DMS53 treated with DMSO at 0.1 percent for 48 hours (cell line): ENCODE measurements at regions not wholly inside any gene's neighbourhood (a gene's known extent, or its start where the extent isn't known, plus 50 kb on each side); places are given as distances from the start of the nearest gene placed in this dataset.

Source experiments
- DNase-seq: peaks from one replicate; lab custom pipeline; 2025; ENCODE audit not compliant: unreplicated experiment; lab: John Stamatoyannopoulos, UW

DNA sequence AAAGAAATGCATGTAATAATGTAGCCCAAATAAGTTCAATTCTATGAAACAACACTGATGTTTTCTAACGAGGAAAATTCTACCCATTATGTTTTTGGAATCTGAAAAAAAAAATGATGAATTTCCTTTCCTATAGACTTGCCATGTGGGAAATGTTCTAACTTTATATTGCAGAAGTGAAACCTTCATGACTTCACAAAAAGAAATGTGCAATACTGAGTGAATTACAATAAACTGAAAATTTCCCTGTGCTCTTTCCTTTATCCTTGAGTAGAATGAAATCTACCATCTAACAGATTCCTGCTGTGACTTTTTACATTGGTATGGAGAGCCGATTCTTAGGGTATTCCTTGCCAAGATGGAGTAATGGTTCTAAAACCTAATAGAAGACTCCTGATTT is 1622.5 kb downstream of the MAT2B start:
- no peak for DNase-seq

DNA sequence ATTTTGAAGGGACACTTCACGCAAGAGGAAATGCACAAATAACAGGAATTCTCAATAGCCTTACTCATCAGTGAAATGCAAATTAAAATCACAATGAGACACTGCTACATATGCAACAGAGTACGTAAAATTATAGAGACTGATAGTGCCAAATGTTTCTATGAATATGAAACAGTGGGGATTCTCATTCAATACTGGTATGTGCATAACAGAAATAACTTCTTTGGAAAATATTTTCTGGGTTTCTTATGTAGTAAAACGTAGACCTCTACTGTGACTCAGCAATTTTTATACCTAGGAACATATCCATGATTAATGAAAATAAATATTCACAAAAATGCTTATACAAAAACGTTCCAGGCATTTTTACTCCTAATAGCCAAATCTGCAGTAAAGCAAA is 1625.2 kb downstream of the MAT2B start:
- DNase-seq, result no peak

DNA sequence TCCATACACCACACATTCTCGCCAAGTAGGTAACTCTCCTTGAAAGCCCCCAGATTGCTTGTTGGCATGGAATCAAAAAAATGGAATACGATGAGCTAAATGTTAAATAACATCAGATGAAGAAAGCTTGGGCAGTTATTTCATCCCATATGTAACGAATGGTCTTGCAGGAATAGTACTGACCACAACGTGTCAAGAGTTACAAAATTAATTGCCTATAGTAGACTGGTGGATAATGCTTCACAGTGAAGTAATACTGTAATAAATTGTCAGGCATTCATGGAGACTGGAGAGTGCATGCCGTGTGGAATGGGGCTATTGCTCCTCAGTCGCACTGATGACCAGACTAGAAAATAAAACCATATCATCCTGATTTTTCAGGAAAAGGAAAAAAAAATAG is 1628.7 kb downstream of the MAT2B start:
- DNase-seq, result no peak

DNA sequence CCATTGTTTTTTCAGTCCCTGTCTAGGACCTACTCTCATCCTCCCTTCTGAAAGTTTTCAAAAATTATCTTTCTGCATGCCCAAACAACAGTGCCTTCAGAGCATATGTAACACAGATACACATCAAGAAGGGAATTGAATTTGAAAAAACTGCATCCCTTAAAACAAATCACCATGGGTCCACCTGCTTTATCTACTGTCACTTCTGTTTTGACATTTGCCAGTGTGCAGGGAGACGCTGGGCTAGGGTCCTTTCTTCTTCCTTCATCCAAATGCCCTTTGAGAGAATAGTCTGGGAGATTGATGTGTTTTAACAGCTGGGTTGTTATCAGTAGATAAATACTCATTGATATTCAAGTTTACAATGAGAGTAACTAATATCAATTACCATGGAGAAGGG is 1630.1 kb downstream of the MAT2B start:
- no peak for DNase-seq

DNA sequence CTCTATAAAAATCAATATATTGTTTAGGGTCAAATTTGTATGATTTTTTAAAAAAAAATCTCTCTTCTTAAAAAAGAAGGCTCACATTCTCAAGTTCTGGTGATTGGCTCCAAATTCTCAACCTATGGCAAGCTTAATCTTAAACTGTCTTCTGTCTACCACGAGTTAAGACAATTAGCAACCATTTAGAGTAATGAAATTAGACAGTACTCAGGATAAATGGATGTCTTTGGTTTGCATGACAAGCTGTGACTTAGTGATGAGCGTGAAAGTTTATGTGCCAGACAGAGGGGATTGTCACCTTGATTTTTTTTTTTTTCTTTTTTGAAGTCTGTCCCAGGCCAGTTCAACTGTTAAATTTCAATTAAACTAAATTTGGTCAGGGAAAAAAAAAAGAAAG is 1632.3 kb downstream of the MAT2B start:
- DNase-seq, result no peak

DNA sequence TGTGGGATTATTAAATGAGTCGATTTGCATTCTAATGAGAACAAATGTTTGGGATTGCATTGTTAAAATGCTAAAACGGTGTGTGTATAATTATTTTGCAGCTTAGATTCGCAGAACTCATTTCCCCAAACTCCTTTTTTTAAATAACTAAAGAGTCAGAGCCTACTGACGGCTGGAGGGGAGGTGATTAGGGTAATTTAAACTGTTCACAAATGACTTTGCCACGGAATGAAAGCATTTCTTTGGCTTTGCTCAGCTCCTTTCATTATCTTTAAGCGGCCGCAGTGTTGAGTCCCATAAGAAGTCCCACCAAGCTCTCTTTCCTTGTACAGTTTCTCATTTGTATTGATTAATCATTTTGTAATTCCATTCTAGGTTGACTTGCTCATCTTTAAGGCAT is 1632.8 kb downstream of the MAT2B start:
- no peak for DNase-seq

DNA sequence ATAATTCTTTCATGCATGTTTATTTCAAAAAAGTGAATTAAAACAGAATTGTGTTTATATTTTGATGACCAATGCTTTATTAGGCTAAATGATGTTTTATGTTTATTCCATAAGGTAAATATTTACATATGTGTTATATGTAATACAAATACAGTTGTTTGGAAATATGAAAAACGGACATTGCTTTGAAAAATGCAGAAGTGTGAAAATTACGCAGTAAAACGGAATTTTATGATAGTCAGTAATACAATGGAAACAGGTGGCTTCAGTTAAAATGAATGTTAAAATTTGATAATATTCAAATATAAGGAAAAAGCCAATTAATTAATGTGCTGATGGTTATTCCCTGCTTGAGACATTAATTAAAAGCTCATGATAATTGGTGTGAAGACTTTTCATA is 1633.8 kb downstream of the MAT2B start:
- no peak for DNase-seq

DNA sequence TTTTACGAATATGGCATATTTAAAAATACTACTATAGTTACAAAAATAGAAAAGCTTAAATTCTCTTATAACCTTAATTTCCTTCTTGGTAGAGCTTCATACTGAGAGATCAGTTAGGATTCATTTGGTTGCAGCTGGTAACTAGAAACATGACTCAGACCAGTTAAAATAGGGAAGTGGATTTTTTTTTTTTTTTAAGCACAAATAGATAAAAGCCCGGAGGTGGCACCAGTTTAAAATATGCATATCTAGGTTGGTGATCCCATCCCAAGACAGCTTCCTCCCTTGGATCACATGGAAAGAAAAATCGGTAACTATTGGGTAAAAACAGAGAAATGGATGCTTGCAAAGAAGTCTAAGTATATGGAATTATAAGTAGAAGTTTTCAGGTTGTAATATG is 1634.3 kb downstream of the MAT2B start:
- DNase-seq, result no peak

DNA sequence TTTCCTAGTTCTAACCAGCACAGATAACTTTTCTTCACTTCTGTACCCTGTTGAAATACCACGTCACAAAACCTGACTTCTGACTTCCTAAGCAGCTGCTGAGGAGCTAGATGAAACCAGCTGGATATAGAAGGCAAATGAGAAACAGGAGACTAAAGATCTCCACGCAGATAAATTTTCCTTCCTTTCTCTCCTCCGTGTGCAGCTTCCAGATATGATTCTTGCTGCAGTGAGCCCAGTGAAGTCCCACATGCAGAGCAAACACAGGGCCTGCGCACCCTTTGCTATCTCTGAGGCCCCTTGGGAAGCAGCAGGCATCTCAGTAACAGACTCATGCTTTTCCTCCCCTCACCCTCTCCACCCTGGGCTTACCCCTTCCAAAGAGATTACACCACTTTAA is 1638.3 kb downstream of the MAT2B start:
- DNase-seq, result no peak

DNA sequence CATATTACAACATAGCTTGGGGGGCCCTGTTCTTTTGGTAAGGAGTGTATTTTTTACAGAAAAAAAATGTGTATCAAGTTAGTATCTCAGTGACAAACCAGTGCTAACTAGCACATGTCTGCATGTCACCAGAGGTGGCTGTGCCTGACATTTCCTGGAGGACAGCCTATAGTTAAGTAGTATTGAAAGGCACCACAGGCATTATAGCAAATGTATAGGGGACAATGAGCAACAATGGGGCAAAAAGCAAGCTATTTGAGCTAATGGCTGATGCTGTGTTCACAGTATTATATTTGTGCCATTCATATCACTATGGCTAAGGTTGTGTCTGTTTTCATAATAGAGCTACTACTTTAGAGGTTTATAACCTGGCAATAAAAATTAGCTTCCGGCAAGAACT is 1644.0 kb downstream of the MAT2B start:
- no peak for DNase-seq

DNA sequence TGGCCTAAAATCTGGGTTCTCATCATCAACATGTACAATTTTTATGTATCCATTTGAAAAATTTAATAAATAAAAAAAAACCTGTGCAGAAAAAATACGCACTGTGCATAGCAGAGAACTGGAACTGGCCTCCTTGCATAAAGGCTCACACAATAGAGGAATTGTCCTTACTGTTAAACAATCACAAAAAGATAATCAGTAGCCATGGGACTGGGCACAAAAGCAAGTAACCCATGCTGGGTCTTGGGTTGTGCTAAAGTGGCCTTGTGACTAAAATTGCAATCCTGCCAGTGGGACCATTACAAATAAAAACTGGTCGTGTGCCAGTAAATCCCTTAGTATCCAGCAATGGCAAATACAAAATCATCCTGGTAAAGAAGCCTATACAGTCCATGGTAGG is 1646.6 kb downstream of the MAT2B start:
- no peak for DNase-seq

DNA sequence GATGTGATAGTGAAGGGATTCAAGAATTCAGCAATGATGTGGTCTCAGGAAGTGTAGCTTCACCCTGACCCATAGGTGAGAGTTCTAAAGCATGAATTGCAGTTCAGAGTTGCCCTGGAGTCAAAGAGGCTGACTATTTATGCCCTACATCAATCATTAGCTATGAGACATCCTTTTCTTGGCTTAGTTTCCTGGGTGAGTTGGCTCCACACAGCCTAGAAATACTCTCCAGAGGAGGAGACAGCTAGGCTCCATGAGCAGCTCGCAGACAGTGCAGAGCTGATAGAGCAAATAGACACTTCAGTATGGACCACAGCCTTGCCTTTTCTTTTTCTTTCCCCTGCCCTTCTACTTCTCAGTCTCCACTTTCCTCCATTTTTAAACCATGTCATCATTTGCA is 1651.8 kb downstream of the MAT2B start:
- no peak for DNase-seq

DNA sequence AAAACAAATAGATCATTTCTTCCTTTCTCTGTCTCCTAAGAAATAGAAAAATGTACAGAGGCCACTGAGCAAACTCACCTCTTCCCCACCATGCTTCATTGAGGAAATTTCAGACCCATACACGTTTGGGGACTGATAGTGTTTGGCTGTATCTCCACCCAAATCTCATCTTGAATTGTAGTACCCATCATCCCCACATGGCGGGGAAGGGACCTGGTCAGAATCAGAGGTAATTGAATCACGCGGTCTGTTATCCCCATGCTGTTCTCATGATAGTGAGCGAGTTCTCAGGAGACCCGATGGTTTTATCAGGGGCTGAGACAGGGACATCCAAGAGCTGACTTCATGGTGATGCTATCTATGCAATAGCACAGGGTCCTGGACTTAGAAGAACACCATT is 1655.8 kb downstream of the MAT2B start:
- DNase-seq, result no peak

DNA sequence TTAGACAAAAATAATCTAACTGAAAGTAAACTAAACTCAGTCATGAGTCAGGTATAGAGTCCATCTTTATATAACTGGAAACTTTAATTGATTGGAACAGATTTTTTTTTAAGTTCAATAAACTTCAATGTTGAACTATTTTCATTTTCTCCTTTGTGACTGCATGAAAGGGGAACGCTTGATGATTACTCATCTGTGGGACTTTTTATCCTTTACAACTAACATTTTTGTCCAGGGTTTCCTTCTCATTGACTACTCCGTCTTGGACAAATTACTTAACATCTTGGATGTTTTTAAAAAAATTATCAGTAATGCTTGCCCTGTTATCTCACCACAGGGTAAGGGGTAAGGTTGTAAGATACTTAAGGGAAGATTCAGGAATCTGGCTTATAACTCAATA is 1658.4 kb downstream of the MAT2B start:
- no peak for DNase-seq

DNA sequence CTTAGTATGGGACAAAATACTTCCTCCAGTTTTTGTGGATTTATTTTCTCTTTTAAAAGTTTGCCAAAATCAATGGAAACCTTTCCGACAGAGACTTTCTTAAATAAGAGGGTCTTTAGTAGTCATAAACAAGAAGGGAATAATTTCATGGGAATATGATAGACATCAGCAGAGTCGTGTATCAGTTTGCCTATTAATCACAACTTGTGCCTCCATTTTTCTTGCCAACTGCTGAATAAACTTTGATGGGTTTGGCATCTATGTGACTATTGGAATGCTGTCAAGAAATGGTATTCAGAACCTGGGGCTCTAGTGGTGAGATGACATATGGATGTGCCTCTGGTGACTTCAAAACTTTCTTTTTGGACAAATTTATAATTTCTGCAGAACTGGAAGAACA is 1668.2 kb downstream of the MAT2B start:
- DNase-seq, result no peak

DNA sequence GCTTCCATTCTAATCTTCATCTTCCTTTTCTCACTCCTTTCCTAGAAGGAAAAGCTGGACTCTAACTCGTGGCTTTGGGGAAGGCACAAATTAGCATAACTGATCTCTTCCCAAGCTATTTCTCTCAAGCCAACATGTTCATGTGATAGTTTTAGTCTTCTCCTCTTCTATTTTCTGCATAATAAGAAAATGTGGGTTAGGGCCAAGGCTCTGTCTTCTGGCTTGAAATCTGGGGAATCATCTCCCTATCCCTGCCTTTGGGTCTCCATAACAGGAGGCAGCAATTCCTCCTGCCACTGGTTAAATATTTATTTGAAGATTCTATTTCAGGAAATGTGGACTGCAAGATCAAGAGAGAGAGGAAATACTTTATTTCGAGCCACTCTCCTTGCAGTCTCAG is 1669.6 kb downstream of the MAT2B start:
- no peak for DNase-seq

DNA sequence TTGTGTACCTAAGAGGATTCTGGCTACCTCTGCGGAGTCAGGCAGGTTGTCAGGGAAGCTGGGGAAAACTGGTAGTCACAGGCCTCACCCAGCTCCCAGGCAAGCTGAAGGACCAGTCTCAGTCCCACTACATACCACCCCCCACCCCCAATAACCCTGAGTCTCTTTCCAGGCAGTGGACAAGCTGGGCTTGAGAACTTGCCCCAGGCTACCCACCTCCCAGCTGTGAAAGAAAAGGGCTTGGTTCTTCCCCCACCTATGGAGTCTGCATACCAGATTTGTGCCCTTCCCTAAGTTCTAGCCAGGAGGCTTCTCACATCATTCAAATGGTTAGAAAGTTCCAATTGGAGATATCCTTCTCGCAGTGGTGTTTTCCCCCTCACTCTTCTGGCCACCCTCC is 1678.8 kb downstream of the MAT2B start:
- DNase-seq, result no peak

DNA sequence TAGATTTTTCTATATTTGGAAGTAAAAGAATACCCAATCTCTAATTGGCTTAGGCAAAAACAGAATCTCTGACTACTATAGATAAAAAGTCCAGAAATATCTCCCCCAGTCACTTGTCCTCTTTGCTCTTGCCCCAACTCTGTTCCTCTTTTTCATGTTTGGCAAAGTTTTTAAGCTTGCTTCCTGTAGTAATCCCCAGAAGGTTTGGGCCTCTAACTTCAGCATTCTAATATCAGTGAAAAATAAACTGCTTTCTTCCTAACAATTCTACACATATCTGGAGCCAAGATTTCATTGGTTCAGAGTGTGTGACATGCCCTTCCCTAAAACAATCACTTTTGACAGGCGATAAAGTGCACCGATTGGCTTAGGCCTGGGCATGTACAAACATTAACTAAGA is 1680.3 kb downstream of the MAT2B start:
- DNase-seq, result no peak

DNA sequence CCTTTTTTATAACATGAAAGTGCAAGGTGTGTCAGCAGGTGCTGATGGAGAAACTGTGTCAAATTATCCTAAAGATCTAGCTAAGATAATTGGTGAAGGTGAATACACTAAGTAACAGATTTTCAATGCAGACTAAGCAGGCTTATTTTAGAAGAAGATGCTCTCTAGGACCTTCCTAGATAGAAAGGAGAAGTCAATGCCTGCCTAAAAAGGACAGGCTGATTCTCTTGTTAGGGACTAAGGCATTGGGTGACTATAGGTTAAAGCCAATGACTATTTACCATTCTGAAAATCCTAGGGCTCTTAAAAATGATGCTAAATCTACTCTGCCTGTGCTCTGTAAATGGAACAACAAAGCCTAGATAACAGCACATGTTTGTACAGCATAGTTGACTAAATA is 1682.4 kb downstream of the MAT2B start:
- no peak for DNase-seq

DNA sequence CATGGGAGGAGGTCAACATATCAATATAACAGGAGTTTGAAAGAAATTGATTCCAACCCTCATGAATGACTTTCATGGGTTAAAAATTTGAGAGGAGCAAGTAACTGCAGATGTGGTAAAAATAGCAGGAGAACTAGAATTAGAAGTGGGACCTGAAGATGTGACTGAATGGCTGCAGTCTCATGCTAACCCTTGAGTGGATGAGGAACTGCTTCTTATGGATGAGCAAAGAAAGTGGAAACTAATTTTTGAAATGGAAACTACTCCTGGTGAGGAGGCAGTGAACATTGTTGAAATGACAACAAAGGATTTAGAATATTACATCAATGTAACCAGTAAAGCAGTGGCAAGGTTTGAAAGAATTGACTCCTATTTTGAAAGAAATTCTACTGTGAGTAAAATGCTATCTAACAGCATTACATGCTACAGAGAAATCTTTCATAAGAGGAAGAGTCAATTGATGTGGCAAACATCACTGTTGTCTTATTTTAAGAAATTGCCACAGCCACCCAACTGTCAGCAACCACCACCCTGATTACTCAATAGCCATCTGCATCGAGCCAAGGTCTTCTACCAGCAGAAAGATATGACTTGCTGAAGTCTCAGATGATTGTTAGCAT is 1683.2 kb downstream of the MAT2B start:
- DNase-seq, result no peak

DNA sequence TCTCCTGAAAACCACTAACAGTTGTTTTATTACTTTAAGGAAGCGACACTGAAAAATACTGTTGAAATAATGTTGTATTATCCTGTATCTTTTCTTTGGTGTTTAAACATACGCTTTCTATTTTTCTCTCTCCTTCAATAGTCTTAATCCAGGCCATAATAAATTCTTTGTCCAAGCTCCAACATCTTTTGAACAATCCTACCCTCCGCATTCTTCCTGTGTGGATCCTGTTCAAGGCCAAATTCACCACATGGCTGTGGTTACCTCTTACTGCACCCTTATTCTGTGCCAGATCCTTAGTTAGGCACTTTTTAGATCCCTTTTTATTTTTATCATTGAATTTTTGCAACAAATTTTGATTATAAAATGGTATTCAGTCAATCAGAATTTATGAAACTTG is 1691.5 kb downstream of the MAT2B start:
- DNase-seq, result no peak

DNA sequence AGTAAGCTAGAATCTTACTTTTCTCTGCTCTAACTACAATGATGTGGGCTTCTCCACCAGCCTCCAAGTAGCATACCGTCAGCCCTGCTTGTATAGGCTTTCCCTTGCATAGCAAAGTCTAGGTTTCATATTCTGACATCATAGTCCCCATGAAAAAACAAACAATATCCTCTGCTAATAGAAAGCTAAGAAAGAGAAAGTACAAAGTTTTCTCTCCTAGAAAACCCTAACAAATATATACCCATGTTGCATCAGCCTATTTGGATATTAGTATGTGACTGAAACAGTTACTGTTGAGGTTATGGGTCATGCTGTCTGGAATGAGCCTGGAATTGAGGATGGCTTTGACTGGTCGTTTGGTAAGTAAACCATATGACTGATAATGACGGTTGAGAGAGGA is 1696.0 kb downstream of the MAT2B start:
- DNase-seq, result no peak

DNA sequence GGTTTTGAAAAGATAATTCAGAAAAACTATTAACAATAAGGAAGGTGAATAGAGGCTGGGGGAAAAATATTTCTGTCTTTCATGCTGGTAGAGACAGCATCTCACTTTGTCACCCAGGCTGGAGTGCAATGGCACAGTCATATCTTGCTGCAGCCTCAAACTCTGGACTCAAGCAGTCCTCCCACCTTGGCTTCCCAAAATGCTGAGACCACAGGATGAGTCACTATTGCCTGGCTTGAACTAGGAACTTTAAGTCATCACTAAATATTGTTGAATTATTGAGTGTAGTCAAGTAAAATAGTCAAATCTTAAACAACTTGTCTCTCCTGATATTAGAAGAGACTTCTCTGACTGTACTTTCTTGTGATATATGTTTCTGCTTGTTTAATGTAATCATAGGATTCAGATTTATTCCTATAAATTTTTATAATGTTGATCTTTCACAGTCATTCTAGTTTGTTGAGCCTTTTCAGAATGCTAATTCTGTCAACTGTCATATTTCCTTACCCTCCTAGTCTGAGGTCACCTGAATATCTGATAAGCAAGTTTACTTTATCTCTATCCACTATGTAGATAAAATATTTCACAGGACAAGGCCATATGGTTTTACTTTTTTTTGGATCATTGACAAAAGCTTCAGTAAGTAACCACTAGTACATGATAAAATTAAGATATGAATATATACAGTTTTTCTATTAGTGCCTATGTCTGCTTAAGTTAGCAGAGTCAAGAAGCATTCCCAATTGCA is 1696.5 kb downstream of the MAT2B start:
- DNase-seq, result no peak
